K562 (cell line): ENCODE measurements at regions not wholly inside any gene's neighbourhood (a gene's known extent, or its start where the extent isn't known, plus 50 kb on each side); places are given as distances from the start of the nearest gene placed in this dataset.

Experiments used
- BDP1 ChIP-seq: IDR thresholded peaks from 3 replicates; pipeline ENCODE4 v1.6.1; 2011; ENCODE audit not compliant: insufficient read length, insufficient read depth
- BRCA1 ChIP-seq, 2 experiments: fragments of 450-650 bp in 1 of 2; sonication (generic) in 1 of 2; formaldehyde crosslinking in 1 of 2; IDR thresholded peaks; 2 replicates each; pipeline versions ENCODE4 v1.5.0 to v1.6.1; 2017 to 2020; ENCODE audit warnings: mild to moderate bottlenecking in 1 of 2, missing genetic modification reagents in 1 of 2
- CBX8 ChIP-seq: fragments of 200-600 bp; sonication (generic); IDR thresholded peaks from 2 replicates; pipeline ENCODE4 v1.6.1; 2012; ENCODE audit warnings: borderline replicate concordance, mixed run types, low read depth, mild to moderate bottlenecking, moderate library complexity, mixed read lengths, low read length, control low read depth, inconsistent platforms; ENCODE audit not compliant: poor library complexity, severe bottlenecking; ENCODE audit errors: extremely low read depth
- CC2D1A ChIP-seq: fragments of 450-650 bp; IDR thresholded peaks from 2 replicates; pipeline ENCODE4 v1.6.1; 2017; ENCODE audit warnings: mild to moderate bottlenecking
- CREM ChIP-seq: IDR thresholded peaks from 2 replicates; pipeline ENCODE4 v1.6.1; 2014; ENCODE audit warnings: antibody characterized with exemption, low read depth
- CTCFL ChIP-seq: IDR thresholded peaks from 2 replicates; pipeline ENCODE4 v1.6.1; 2011; ENCODE audit warnings: borderline replicate concordance, low read depth, mild to moderate bottlenecking, moderate library complexity, low read length; ENCODE audit not compliant: insufficient read depth, poor library complexity, severe bottlenecking
- FIP1L1 ChIP-seq: fragments of 200-400 bp; formaldehyde crosslinking; IDR thresholded peaks from 2 replicates; pipeline ENCODE4 v1.6.1; 2018; ENCODE audit warnings: mild to moderate bottlenecking, low read depth, low read length; ENCODE audit not compliant: poor library complexity, severe bottlenecking
- KDM1A ChIP-seq, 2 experiments: fragments of 450-650 bp; IDR thresholded peaks; 2 replicates each; pipeline ENCODE4 v1.6.1; 2016; ENCODE audit warnings: mild to moderate bottlenecking in 2 of 2
- MCM3 ChIP-seq: fragments of 450-650 bp; IDR thresholded peaks from 2 replicates; pipeline ENCODE4 v1.6.1; 2016
- PHB2 ChIP-seq: fragments of 450-650 bp; IDR thresholded peaks from 2 replicates; pipeline ENCODE4 v1.6.1; 2017; ENCODE audit warnings: low read depth
- POLR2B ChIP-seq: fragments of 450-650 bp; IDR thresholded peaks from 2 replicates; pipeline ENCODE4 v1.6.1; 2018; ENCODE audit warnings: low read depth; ENCODE audit not compliant: partially characterized antibody
- RNF219 ChIP-seq: fragments of 250-450 bp; sonication (Bioruptor Pico); IDR thresholded peaks from 2 replicates; pipeline ENCODE4 v1.5.0; 2022; ENCODE audit warnings: mild to moderate bottlenecking
- SMARCE1 ChIP-seq: fragments of 450-650 bp; IDR thresholded peaks from 2 replicates; pipeline ENCODE4 v1.7.1; 2016; ENCODE audit warnings: mild to moderate bottlenecking
- ZNF175 ChIP-seq: fragments of 200-800 bp; sonication (Bioruptor generic); IDR thresholded peaks from 2 replicates; pipeline ENCODE4 v1.6.1; 2016; ENCODE audit warnings: low read depth, mild to moderate bottlenecking, missing genetic modification characterization, missing compliant biosample characterization
- ZNF212 ChIP-seq: fragments of 450-650 bp; formaldehyde crosslinking; IDR thresholded peaks from 2 replicates; pipeline ENCODE4 v1.4.0; 2020; ENCODE audit warnings: mild to moderate bottlenecking
- ZNF445 ChIP-seq: fragments of 250-450 bp; sonication (Bioruptor Pico); IDR thresholded peaks from 2 replicates; pipeline ENCODE4 v1.4.0; 2020; ENCODE audit warnings: low read depth, mild to moderate bottlenecking, moderate library complexity
- ZNF551 ChIP-seq: fragments of 250-450 bp; sonication (Bioruptor Pico); IDR thresholded peaks from 2 replicates; pipeline ENCODE4 v1.5.0; 2021; ENCODE audit warnings: mild to moderate bottlenecking, moderate library complexity
- ZNF57 ChIP-seq: fragments of 450-650 bp; formaldehyde crosslinking; IDR thresholded peaks from 2 replicates; pipeline ENCODE4 v1.4.0; 2020; ENCODE audit warnings: mild to moderate bottlenecking, moderate library complexity
- TF ChIP-seq, protein P1 (sequence below): sonication (generic); formaldehyde crosslinking; IDR thresholded peaks from 2 replicates; pipeline ENCODE4 v1.8.0; 2022; ENCODE audit warnings: mild to moderate bottlenecking, missing genetic modification reagents
- TF ChIP-seq, protein P2 (sequence below): IDR thresholded peaks from 2 replicates; pipeline ENCODE4 v1.6.1; 2011; ENCODE audit not compliant: insufficient read length; ENCODE audit errors: extremely low read depth

- TF ChIP-seq, protein P1, sequence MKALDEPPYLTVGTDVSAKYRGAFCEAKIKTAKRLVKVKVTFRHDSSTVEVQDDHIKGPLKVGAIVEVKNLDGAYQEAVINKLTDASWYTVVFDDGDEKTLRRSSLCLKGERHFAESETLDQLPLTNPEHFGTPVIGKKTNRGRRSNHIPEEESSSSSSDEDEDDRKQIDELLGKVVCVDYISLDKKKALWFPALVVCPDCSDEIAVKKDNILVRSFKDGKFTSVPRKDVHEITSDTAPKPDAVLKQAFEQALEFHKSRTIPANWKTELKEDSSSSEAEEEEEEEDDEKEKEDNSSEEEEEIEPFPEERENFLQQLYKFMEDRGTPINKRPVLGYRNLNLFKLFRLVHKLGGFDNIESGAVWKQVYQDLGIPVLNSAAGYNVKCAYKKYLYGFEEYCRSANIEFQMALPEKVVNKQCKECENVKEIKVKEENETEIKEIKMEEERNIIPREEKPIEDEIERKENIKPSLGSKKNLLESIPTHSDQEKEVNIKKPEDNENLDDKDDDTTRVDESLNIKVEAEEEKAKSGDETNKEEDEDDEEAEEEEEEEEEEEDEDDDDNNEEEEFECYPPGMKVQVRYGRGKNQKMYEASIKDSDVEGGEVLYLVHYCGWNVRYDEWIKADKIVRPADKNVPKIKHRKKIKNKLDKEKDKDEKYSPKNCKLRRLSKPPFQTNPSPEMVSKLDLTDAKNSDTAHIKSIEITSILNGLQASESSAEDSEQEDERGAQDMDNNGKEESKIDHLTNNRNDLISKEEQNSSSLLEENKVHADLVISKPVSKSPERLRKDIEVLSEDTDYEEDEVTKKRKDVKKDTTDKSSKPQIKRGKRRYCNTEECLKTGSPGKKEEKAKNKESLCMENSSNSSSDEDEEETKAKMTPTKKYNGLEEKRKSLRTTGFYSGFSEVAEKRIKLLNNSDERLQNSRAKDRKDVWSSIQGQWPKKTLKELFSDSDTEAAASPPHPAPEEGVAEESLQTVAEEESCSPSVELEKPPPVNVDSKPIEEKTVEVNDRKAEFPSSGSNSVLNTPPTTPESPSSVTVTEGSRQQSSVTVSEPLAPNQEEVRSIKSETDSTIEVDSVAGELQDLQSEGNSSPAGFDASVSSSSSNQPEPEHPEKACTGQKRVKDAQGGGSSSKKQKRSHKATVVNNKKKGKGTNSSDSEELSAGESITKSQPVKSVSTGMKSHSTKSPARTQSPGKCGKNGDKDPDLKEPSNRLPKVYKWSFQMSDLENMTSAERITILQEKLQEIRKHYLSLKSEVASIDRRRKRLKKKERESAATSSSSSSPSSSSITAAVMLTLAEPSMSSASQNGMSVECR (CRISPR knock-in tag), result no peak
- TF ChIP-seq, protein P2, sequence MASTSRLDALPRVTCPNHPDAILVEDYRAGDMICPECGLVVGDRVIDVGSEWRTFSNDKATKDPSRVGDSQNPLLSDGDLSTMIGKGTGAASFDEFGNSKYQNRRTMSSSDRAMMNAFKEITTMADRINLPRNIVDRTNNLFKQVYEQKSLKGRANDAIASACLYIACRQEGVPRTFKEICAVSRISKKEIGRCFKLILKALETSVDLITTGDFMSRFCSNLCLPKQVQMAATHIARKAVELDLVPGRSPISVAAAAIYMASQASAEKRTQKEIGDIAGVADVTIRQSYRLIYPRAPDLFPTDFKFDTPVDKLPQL, result no peak
- TF ChIP-seq CREM (peak; percentile 56), ZNF445 (no peak), ZNF57 (no peak), FIP1L1 (no peak), ZNF551 (CRISPR knock-in tag) (no peak), BDP1 (no peak), MCM3 (no peak), RNF219 (no peak), KDM1A (IDR thresholded peaks at IDR 0.05) (peak; percentile 92), CBX8 (no peak), ZNF175 (CRISPR knock-in tag) (no peak), POLR2B (no peak), CC2D1A (peak; percentile 88; the same call in 1 of the 2 replicates), PHB2 (peak; percentile 88), BRCA1 (IDR thresholded peaks at IDR 0.05) (no peak), BRCA1 (CRISPR knock-in tag; IDR thresholded peaks at IDR 0.05) (no peak), CTCFL (no peak), ZNF212 (CRISPR knock-in tag) (no peak), SMARCE1 (peak; percentile 93)
Observed at GRCh38 chr18:22093731-22094357, 75.5 kb upstream of the GATA6 start (continued).
